D721Med (cell line): ENCODE measurements at regions not wholly inside any gene's neighbourhood (a gene's known extent, or its start where the extent isn't known, plus 50 kb on each side); places are given as distances from the start of the nearest gene placed in this dataset.

Source experiments
- DNase-seq: peaks from one replicate; pipeline ENCODE4 v3.0.0; 2011; ENCODE audit warnings: low spot score; ENCODE audit not compliant: insufficient read length
- FAIRE-seq: peaks from 2 replicates; lab custom pipeline; 2011; peaks lifted over from hg19 to GRCh38; lab: Jason Lieb, UNC
- CTCF ChIP-seq: IDR thresholded peaks from 2 replicates; pipeline ENCODE4 v1.5.1; 2012; ENCODE audit warnings: mild to moderate bottlenecking, control low read depth; ENCODE audit not compliant: insufficient read depth; ENCODE audit errors: missing control alignments

GRCh38 chr4:128590034-128590740, 219.3 kb upstream of the JADE1 start:
- no peak for FAIRE-seq

GRCh38 chr4:128589384-128589965, 220.0 kb upstream of the JADE1 start:
- FAIRE-seq: no peak
- DNase-seq: no peak
- no peak for TF ChIP-seq CTCF

More at GRCh38 chr4:128590034-128590740, 219.3 kb upstream of the JADE1 start:
- DNase-seq: no peak
- TF ChIP-seq CTCF: no peak

- no peak for DNase-seq
- TF ChIP-seq CTCF: no peak
- no peak for FAIRE-seq
Observed at GRCh38 chr4:128587382-128587781, 222.1 kb upstream of the JADE1 start.

GRCh38 chr4:128583753-128584712, 225.5 kb upstream of the JADE1 start:
- no peak for DNase-seq
- TF ChIP-seq CTCF: no peak
- FAIRE-seq: no peak

GRCh38 chr4:128582427-128582870, 227.1 kb upstream of the JADE1 start:
- no peak for DNase-seq
- no peak for FAIRE-seq
- no peak for TF ChIP-seq CTCF

- TF ChIP-seq CTCF: no peak
- DNase-seq (no peak), FAIRE-seq (no peak)
Observed at GRCh38 chr4:128579154-128579853, 230.2 kb upstream of the JADE1 start.
